Loucy (cell line): ENCODE measurements at regions not wholly inside any gene's neighbourhood (a gene's known extent, or its start where the extent isn't known, plus 50 kb on each side); places are given as distances from the start of the nearest gene placed in this dataset.

Source experiments
- H2AFZ ChIP-seq: fragments of 200-600 bp; sonication (generic); 2 replicates; pipeline ENCODE4 v1.6.0; 2016; ENCODE audit warnings: antibody characterized with exemption, mild to moderate bottlenecking, low read length, moderate library complexity
- H3F3A ChIP-seq: fragments of 200-600 bp; 2 replicates; pipeline ENCODE4 v1.6.0; 2016; ENCODE audit warnings: antibody characterized with exemption, low read depth, mild to moderate bottlenecking
- H3K27me3 ChIP-seq: fragments of 200-600 bp; sonication (generic); 2 replicates; pipeline ENCODE4 v1.6.1; 2014; ENCODE audit warnings: low read length, mild to moderate bottlenecking; ENCODE audit not compliant: insufficient read depth, poor library complexity, severe bottlenecking
- H3K36me3 ChIP-seq: fragments of 200-600 bp; sonication (generic); 2 replicates; pipeline ENCODE4 v1.6.1; 2016; ENCODE audit warnings: low read length; ENCODE audit not compliant: insufficient read depth
- H3K4me1 ChIP-seq: fragments of 200-600 bp; sonication (generic); 2 replicates; pipeline ENCODE4 v1.5.1; 2014; ENCODE audit warnings: low read length, mild to moderate bottlenecking; ENCODE audit not compliant: insufficient read depth, poor library complexity, severe bottlenecking
- H3K4me2 ChIP-seq: fragments of 200-600 bp; sonication (generic); 2 replicates; pipeline ENCODE4 v1.6.0; 2014; ENCODE audit warnings: antibody characterized with exemption, low read length, low read depth, mild to moderate bottlenecking; ENCODE audit not compliant: poor library complexity, severe bottlenecking
- H3K4me3 ChIP-seq: fragments of 200-600 bp; sonication (generic); 2 replicates; pipeline ENCODE4 v1.5.1; 2014; ENCODE audit warnings: low read length, mild to moderate bottlenecking, mixed read lengths; ENCODE audit not compliant: poor library complexity, severe bottlenecking
- H3K79me2 ChIP-seq: fragments of 200-600 bp; sonication (generic); 2 replicates; pipeline ENCODE4 v1.6.1; 2014; ENCODE audit warnings: low read length; ENCODE audit not compliant: insufficient read depth
- H3K9ac ChIP-seq: fragments of 200-600 bp; sonication (generic); 2 replicates; pipeline ENCODE4 v1.6.0; 2014; ENCODE audit warnings: mild to moderate bottlenecking, low read depth, low read length, moderate library complexity; ENCODE audit not compliant: poor library complexity, severe bottlenecking
- H3K9me2 ChIP-seq: fragments of 200-600 bp; sonication (generic); replicated peaks from 2 replicates; pipeline ENCODE4 v1.6.1; 2016; ENCODE audit warnings: low read depth, low read length, mixed read lengths
- H3K9me3 ChIP-seq: fragments of 200-600 bp; sonication (generic); 2 replicates; pipeline ENCODE4 v1.6.1; 2014; ENCODE audit warnings: mild to moderate bottlenecking, antibody characterized with exemption, low read length, low read depth; ENCODE audit not compliant: insufficient read depth
- H4K20me1 ChIP-seq: fragments of 200-600 bp; sonication (generic); 2 replicates; pipeline ENCODE4 v1.6.0; 2014; ENCODE audit warnings: antibody characterized with exemption, low read length, mild to moderate bottlenecking; ENCODE audit not compliant: insufficient read depth, poor library complexity, severe bottlenecking
- EZH2phosphoT487 ChIP-seq: fragments of 200-600 bp; IDR thresholded peaks from 2 replicates; pipeline ENCODE4 v1.6.1; 2018; ENCODE audit warnings: antibody characterized with exemption, mild to moderate bottlenecking, moderate library complexity, borderline replicate concordance
- TF ChIP-seq, protein P1 (sequence below): fragments of 200-600 bp; sonication (generic); conservative IDR thresholded peaks from 2 replicates; pipeline ENCODE4 v1.5.1; 2014; ENCODE audit warnings: mild to moderate bottlenecking, antibody characterized with exemption, low read length

DNA sequence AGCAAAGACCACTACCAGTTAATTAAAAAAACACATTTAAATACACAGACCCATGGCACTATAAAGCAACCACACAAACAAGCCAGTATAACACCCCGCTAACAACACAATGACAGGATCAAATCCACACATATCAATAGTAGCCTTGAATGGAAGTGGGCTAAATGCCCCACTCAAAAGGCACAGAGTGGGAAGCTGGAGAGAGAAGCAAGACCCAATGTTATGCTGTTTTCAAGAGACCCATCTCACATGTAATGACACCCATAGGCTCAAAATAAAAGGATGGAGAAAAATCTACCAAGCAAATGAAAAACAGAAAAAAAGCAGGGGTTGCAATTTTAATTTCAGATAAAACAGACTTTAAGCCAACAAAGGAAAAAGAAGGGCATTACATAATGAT is 125.4 kb upstream of the PTCHD4 start:
- Histone ChIP-seq H2AFZ (no peak overlapping the region), H3K36me3 (no peaks in the 10 kb centered on the region), H3K79me2 (no peaks in the 10 kb centered on the region), H3K9me3 (no peaks in the 10 kb centered on the region; the same call in 1 of the 2 replicates), H3K4me3 (no peak overlapping the region), H3K27me3 (no peaks in the 10 kb centered on the region), H3K4me1 (no peaks in the 10 kb centered on the region), H4K20me1 (no peaks in the 10 kb centered on the region), H3K9ac (no peak overlapping the region), H3F3A (no peaks in the 10 kb centered on the region), H3K4me2 (no peak overlapping the region), H3K9me2 (no peaks in the 10 kb centered on the region)
- TF ChIP-seq, protein P1, sequence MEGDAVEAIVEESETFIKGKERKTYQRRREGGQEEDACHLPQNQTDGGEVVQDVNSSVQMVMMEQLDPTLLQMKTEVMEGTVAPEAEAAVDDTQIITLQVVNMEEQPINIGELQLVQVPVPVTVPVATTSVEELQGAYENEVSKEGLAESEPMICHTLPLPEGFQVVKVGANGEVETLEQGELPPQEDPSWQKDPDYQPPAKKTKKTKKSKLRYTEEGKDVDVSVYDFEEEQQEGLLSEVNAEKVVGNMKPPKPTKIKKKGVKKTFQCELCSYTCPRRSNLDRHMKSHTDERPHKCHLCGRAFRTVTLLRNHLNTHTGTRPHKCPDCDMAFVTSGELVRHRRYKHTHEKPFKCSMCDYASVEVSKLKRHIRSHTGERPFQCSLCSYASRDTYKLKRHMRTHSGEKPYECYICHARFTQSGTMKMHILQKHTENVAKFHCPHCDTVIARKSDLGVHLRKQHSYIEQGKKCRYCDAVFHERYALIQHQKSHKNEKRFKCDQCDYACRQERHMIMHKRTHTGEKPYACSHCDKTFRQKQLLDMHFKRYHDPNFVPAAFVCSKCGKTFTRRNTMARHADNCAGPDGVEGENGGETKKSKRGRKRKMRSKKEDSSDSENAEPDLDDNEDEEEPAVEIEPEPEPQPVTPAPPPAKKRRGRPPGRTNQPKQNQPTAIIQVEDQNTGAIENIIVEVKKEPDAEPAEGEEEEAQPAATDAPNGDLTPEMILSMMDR: no peak
- TF ChIP-seq EZH2phosphoT487: no peak

DNA sequence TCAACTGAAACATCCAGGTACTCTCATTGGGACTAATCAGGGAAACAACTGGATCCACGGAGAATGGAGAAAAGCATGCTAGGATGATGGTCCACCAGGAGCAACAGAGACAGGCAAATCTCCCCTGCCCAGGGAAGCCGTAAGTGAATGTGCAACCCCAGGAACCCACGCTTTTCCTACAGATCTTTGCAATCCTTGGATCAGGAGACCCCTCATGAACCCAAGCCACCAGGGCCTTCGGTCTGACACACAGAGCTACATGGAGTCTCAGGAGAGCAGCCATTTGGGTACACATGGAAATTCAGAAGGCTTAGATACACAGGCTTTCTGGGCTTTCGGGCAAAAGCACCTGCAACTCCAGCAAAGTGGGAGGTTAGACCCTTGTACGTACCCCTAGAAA is 122.1 kb upstream of the PTCHD4 start:
- Histone ChIP-seq H3K4me2 (no peak overlapping the region), H3F3A (no peaks in the 10 kb centered on the region), H3K9ac (no peak overlapping the region), H3K4me1 (no peaks in the 10 kb centered on the region), H2AFZ (no peak overlapping the region), H3K9me3 (no peaks in the 10 kb centered on the region; the same call in 1 of the 2 replicates), H3K36me3 (no peaks in the 10 kb centered on the region), H3K9me2 (no peaks in the 10 kb centered on the region), H3K79me2 (no peaks in the 10 kb centered on the region), H3K27me3 (no peaks in the 10 kb centered on the region), H4K20me1 (no peaks in the 10 kb centered on the region), H3K4me3 (no peak overlapping the region)
- TF ChIP-seq, protein P1: no peak
- TF ChIP-seq EZH2phosphoT487: no peak

DNA sequence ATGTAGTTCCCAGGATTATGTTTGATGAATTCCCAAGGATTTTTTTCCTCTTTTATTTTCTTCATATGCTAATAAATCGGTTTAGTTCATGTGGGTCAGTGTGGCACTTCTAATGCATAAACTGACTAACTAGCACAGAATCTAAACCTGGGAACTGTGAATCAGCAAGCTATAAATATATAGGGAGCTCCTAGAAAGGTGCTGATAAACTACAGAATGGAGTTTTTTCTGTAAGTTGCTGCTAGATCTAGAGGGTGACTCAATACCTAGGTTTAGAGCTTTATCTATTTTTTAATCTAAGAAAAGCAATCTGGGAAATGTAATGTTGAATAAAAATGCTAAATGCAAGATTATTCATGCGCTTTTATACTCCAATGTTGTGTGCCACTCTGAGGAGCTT is 118.8 kb upstream of the PTCHD4 start:
- H3F3A ChIP-seq: no peaks in the 10 kb centered on the region
- no peaks in the 10 kb centered on the region for H3K4me1 ChIP-seq
- H3K9me2 ChIP-seq: no peaks in the 10 kb centered on the region
- no peaks in the 10 kb centered on the region for H3K36me3 ChIP-seq
- no peaks in the 10 kb centered on the region; the same call in 1 of the 2 replicates for H3K9me3 ChIP-seq
- H2AFZ ChIP-seq: no peak overlapping the region
- no peak for TF ChIP-seq EZH2phosphoT487
- TF ChIP-seq, protein P1: no peak
- no peak overlapping the region for H3K9ac ChIP-seq
- no peaks in the 10 kb centered on the region for H3K79me2 ChIP-seq
- H3K4me3 ChIP-seq: no peak overlapping the region
- H4K20me1 ChIP-seq: no peaks in the 10 kb centered on the region
- H3K27me3 ChIP-seq: no peaks in the 10 kb centered on the region
- no peak overlapping the region for H3K4me2 ChIP-seq
